ENCODE measurements at regions not wholly inside any gene's neighbourhood (a gene's known extent, or its start where the extent isn't known, plus 50 kb on each side); places are given as distances from the start of the nearest gene placed in this dataset.

DNA sequence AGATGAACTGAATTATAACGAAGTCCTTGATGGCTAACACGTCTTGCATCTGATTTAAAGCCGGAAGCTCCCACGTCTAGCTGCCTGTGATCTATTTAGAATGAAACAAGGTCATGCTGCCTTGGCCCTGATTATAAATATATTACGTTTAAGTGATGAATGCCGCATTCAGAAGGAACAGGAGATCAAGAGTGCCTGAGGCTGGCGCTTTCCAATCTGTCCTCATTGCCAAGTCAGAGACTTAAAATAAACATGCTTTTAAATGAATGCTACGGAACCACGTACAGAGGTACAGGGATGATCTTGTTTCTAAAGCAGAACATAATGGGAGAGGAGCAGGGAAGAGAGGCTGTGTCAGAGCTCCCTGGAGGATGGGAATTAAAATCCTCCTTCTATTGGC is 292.8 kb downstream of the TLE1 start:
- no peaks in the 10 kb centered on the region for H3K9me3 Mint-ChIP-seq
- H3K4me1 ChIP-seq (ENCODE audit: insufficient read depth, low read length) = no peaks in the 10 kb centered on the region; the same call in 1 of the 2 replicates
- no peaks in the 10 kb centered on the region for H3K9me3 ChIP-seq (ENCODE audit: control insufficient read depth, low read depth, low read length)
- H4K91ac ChIP-seq (ENCODE audit: insufficient read length, low read depth, low read length) = no peak overlapping the region
- H3K4me2 ChIP-seq (ENCODE audit: insufficient read depth, insufficient read length, low read length) = no peak overlapping the region
- no peak overlapping the region for H2BK20ac ChIP-seq (ENCODE audit: low read depth, low read length, poor library complexity, severe bottlenecking)
- H3K4me1 Mint-ChIP-seq = peaks cover 14% of the 10 kb centered on the region in 2 experiments
- no peak overlapping the region for H3K27ac ChIP-seq (ENCODE audit: insufficient read length, low read depth, low read length)
- no peak overlapping the region for H3K14ac ChIP-seq (ENCODE audit: insufficient read depth, low read length)
- no peak for DNase-seq
- no peak overlapping the region for H3K9ac ChIP-seq (ENCODE audit: extremely low read depth, insufficient read length, low read length)
- H3K23ac ChIP-seq (ENCODE audit: insufficient read length, low read depth, low read length) = no peak overlapping the region
- no peak overlapping the region for H3K4ac ChIP-seq (ENCODE audit: low read depth, low read length)
- H3T11ph ChIP-seq (ENCODE audit: low read length) = no peak overlapping the region
- H4K5ac ChIP-seq (ENCODE audit: insufficient read length, low read depth, low read length) = no peak overlapping the region
- no peak overlapping the region for H2BK15ac ChIP-seq (ENCODE audit: low read depth, low read length)
- no peaks in the 10 kb centered on the region for H3K79me1 ChIP-seq (ENCODE audit: insufficient read depth, low read depth, low read length, poor library complexity, severe bottlenecking)
- no peak overlapping the region for H3K56ac ChIP-seq (ENCODE audit: insufficient read length, low read depth, low read length)
- WGBS (ENCODE audit: extremely low coverage, insufficient read length, low lambda C conversion rate) = no CpG with 5 or more reads among the region's 9 CpGs
- no peak overlapping the region for H3K4me3 Mint-ChIP-seq
- no peaks in the 10 kb centered on the region; the same call in 1 of the 2 replicates for H3K27me3 Mint-ChIP-seq (ENCODE audit: low read depth)
- H2BK12ac ChIP-seq (ENCODE audit: insufficient read length, low read depth, low read length) = no peak overlapping the region
- TF ChIP-seq, protein P1, sequence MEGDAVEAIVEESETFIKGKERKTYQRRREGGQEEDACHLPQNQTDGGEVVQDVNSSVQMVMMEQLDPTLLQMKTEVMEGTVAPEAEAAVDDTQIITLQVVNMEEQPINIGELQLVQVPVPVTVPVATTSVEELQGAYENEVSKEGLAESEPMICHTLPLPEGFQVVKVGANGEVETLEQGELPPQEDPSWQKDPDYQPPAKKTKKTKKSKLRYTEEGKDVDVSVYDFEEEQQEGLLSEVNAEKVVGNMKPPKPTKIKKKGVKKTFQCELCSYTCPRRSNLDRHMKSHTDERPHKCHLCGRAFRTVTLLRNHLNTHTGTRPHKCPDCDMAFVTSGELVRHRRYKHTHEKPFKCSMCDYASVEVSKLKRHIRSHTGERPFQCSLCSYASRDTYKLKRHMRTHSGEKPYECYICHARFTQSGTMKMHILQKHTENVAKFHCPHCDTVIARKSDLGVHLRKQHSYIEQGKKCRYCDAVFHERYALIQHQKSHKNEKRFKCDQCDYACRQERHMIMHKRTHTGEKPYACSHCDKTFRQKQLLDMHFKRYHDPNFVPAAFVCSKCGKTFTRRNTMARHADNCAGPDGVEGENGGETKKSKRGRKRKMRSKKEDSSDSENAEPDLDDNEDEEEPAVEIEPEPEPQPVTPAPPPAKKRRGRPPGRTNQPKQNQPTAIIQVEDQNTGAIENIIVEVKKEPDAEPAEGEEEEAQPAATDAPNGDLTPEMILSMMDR (conservative IDR thresholded peaks at IDR 0.05) = no peak
- no peak overlapping the region for H3K18ac ChIP-seq (ENCODE audit: insufficient read length, low read depth, low read length)
- H2AFZ ChIP-seq (ENCODE audit: low read length) = no peak overlapping the region
- H2BK5ac ChIP-seq (ENCODE audit: insufficient read length, low read length) = no peak overlapping the region
- H3K27me3 ChIP-seq (ENCODE audit: insufficient read depth, low read length) = no peaks in the 10 kb centered on the region
- no peak overlapping the region for H2BK120ac ChIP-seq (ENCODE audit: low read depth, low read length, poor library complexity, severe bottlenecking)
- H3K23me2 ChIP-seq (ENCODE audit: insufficient read length, low read depth, low read length, poor library complexity, severe bottlenecking) = no peaks in the 10 kb centered on the region
- no peak overlapping the region for H4K8ac ChIP-seq (replicated peaks; ENCODE audit: insufficient read length, low read depth, low read length)
- H3K79me2 ChIP-seq (ENCODE audit: insufficient read depth, low read length) = no peaks in the 10 kb centered on the region
- H3K27ac Mint-ChIP-seq = peak overlapping the region in 1 of 3 experiments; percentile 72; a peak in 1 of 7 replicates
- H4K20me1 ChIP-seq (ENCODE audit: control insufficient read depth, insufficient read depth, insufficient read length) = no peaks in the 10 kb centered on the region
- H3K36me3 Mint-ChIP-seq (ENCODE audit: insufficient read depth in 1 of 3, low read depth in 3 of 3) = peaks cover 0 to 2% (median 0%) of the 10 kb centered on the region in 3 experiments; a peak in 1 of 7 replicates
- no peak overlapping the region for H2AK5ac ChIP-seq (ENCODE audit: insufficient read length, low read length)

Measured in H9 (cell line).